CD4-positive, alpha-beta T cell treated with Interferon alpha-2 for 1 hour (primary cell): ENCODE measurements at regions not wholly inside any gene's neighbourhood (a gene's known extent, or its start where the extent isn't known, plus 50 kb on each side); places are given as distances from the start of the nearest gene placed in this dataset.
"Not testable (repeated sequence)": the region's sequence is repeated elsewhere in the genome, so short reads cannot be mapped to it uniquely, and the experiment has no call there.

Source experiments
- DNase-seq, 2 donors: peaks; one replicate each; pipeline ENCODE4 v3.0.0-alpha.2; 2020 to 2022

DNA sequence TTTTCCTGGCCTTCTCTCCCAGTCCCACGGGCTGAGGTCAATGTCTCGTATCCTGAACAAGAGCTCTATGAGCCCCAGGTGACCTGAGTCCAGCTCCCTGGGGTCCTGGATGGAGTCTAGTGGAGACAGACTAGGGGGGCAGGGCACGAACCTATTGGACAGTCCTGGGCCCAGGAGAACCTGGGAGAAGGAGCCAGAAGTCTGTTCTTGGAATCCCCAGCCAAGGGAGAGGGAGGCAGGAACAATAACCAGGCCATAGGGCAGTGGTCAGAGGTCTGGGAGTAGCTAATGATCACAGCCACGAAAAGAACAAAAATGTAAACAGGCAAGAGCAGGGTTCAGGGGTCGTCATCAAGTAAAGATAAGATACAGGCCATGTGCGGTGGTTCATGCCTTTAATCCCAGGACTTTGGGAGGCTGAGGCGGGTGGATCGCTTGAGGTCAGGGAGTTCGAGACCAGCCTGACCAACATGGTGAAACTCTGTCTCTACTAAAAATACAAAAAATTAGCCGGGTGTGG, 60.8 kb downstream of the COPRS start:
- DNase-seq: no peak

DNA sequence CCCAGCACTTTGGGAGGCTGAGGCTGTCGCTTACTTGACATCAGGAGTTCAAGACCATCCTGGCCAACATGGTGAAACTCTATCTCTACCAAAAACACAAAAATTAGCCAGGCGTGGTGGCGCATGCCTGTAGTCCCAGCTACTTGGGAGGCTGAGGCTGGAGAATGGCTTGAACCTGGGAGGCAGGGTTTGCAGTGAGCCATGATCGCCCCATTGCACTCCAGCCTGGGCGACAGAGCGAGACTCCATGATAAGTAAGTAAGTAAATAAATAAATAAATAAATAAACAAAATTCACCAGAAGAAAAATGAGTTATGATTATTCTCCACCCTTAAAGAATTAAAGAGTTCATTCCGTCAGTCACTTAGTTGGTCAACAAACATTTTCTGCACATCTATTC, 63.1 kb downstream of the COPRS start:
- DNase-seq: not testable (repeated sequence)

DNA sequence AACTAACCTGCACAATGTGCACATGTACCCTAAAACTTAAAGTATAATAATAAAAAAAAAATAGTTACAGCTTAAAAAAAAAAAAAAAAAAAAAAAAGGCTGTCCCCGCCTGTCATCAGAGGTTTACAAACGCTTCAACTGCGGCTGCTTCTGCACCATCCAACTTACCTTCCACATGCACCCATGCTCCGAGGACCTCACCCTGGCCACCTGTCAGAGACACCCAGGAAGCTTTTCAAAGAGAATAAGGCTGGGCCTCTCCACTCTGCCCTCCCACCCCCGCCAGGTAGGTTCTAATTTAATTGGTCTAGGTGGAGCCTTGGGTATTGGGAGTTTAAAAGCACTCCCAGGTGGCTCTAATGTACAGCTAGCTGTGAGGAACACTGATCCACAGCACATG, 64.9 kb downstream of the COPRS start:
- no peak for DNase-seq

GRCh38 chr17:31793634-31794033, 65.4 kb downstream of the COPRS start:
- not testable (repeated sequence) for DNase-seq

DNA sequence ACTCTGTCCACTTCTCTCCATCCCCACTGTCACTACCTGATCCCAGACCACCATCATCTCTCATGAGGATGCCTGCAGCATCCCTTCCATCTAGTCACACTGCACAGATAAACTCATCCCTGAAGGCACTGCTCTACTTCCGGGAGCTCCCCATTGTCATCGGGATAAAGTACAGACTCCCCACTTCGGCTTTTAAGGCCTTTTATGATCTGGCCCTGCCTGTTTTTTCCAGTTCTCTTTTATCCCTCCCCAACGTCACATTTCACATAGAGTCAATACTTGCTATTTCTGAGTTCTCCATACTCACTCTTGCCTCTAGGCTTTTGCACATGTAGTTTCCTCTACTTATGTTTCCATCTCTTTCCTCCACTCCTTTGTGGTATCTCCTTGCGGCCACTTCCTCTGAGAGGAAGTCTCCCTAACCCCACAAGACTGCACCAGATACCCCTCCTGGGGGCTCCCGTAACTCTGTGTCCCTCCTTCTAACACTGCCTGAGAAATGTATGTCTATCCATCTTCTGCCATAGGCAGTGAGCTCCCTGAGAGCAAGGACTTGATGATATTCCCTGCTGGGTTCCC, 66.9 kb downstream of the COPRS start:
- DNase-seq: no peak

DNA sequence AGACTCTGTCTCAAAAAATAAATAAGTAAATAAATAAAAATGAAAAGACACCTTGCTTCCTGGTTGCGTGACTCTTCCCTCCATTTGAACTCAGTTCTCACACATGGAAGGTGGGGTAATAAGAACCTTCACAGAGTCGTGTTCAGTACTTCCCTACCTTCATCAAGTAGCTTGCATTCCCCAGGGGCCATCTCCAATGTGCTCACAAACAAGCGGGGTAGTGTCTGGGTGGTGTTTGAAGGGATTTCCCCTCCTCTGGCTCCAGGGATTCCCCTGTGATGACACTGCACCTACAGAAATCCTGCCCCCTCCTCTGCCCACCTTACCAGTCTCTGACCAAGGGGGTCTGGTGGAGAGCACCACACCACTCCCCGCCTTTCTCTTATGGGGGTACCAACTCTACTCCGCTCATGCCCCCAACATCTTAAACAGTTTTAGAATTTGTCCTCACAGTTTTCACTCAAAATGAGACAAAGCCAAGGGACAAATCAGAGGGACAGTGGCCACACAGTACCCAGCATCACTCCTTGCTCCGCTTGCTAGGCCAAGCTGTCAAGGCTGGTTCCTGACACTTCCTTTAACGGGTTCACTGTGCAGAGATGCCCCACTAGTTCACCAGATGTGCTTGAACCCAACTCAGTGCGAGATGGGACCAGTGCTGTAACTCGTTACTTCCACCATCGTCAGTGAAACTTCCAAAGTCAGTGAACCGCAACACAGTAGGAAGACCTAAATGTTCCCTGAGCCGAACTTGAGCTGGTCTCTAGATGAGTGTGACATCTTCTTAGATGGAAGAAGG, 69.1 kb downstream of the COPRS start:
- no peak for DNase-seq

- no peak for DNase-seq
Measured at GRCh38 chr17:31788956-31789355, 70.1 kb downstream of the COPRS start.

- no peak for DNase-seq
Measured at GRCh38 chr17:31788571-31788946, 70.5 kb downstream of the COPRS start.

DNA sequence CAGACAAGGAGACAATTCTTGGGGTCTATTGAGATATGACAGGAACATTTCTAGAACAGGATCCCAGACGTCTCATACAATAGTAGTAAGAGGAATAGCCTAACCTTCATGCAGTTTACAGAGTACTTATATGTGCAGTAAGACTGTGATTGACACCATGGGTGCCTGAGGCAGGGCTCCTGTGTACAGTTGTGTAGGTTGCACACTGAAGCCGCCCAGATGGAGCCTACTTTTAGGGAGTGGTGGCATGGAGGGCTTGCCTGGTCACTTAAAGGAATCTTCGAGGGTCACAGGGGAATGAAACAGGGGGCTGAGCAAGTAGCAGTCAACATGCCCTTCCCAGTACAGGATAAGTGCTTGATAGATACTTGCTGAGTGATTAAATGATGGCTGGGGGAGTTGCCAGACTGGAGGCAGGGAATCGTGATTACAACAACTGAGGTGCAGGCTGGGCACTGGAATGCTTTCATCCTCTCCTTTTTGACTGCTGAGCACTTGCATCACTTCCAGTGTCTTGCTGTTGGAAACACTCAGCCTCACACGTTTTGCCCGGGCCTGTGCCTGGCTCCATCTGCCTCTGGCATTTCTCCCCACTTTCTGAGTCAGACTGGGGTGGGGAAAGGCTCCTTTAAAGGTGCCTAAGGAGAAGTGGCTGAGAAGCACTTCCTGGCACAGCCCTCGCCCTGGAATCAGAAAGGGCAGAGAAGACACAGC, 71.0 kb downstream of the COPRS start:
- DNase-seq: no peak

DNA sequence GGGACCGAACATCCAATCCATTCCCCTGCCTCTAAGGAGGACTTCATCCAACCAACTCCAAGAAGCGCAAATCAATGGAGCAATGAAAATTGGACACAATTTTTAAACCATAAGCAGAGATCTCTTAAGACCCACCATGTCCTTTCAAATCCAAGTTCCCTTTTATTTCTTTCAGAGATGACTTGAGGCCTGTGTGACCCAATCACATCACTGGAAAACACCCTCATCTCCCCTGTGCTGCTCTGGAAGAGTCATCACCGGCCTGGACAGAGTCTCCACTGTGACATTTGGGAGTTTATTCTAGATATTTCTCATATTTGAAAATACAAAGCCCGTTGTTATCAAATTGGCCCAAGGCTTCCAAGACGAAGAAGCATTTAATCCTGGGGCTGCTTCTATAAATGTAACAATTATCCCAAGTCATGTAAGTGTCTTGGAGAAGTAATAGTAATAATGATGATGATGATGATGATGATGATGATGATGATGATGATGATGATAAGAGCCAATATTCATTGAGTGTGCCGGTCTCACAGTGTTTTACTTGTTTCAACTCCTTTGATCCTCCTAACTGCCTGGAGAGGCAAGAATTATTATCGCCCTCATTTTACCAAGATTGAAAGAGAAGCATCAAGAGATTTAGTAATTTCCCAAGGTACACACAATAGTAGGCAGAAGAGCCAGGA, 72.1 kb downstream of the COPRS start:
- DNase-seq: no peak

DNA sequence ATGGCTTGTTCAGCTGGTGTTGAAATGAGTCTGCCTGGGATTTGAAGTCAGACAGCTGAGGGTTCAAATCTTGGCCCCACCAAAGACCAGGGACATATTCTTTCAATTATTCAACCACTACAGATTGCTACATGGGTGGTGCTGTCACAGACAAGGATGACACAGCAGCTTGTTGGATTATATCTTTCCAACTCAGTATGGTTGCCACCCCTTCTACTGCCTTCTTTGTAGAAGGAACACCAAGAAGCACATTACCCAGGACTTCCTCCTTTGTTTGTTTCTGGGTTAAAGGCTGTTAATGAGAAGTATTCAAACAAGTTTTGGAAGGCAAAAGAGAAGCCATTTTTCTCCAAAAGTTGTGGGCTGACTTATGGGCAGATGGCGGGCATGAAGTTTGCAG, 78.6 kb downstream of the COPRS start:
- no peak for DNase-seq

DNA sequence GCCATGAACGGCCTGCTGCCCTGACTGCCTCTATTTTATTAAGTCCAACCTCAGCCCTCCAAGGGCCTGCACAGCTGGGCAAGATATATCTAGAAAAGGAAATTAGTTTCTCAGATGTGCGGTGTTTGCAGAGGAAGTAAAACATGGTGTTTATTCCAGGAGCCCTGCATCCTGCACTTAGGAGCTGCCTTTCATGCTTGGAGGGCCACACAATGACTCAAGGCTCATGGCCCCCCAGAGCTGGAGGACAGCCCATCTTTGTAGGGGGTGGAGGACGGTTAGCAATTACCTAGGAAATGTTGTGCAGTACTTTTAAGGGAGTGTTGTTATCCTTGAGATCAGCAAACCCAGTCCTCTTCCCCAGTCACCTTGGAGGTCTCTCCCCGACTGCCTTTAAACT, 80.5 kb downstream of the COPRS start:
- no peak for DNase-seq

GRCh38 chr17:31771328-31771727, 87.7 kb downstream of the COPRS start:
- DNase-seq: not testable (repeated sequence)

DNA sequence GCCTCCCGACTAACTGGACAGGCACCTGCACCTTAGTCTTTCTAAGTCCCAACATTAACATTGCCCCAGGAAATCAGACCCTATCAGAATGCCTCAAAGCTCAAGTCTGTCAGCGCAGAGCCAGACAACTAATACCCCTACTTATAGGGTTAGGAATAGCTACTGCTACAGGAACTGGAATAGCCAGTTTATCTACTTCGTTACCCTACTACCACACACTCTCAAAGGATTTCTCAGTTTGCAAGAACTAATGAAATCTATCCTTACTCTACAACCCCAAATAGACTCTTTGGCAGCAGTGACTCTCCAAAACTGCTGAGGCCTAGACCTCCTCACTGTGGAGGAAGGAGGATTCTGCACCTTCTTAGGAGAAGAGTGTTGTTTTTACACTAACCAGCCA, 88.5 kb downstream of the COPRS start:
- not testable (repeated sequence) for DNase-seq

DNA sequence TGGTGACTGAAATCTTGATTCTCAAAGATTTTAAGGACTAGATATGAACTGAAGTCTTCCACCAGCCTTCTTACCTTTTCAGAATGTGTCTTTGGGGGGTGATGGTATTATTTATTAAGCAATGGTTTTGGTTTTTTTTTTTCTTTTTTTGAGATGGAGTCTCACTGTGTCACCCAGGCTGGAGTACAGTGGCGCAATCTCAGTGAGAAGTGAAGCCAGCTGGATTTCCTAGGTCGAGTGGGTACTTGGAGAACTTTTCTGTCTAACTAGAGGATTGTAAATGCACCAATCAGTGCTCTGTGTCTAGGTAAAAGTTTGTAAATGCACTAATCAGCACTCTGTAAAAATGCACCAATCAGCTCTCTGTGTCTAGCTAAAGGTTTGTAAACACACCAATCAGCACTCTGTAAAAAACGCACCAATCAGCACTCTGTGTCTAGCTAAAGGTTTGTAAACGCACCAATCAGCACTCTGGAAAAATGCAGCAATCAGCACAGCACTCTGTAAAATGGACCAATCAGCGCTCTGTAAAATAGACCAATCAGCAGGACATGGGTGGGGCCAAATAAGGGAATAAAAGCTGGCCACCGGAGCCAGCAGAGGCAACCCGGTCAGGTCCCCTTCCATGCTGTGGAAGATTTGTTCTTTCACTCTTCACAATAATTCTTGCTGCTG, 97.1 kb downstream of the COPRS start:
- DNase-seq: not testable (repeated sequence)

DNA sequence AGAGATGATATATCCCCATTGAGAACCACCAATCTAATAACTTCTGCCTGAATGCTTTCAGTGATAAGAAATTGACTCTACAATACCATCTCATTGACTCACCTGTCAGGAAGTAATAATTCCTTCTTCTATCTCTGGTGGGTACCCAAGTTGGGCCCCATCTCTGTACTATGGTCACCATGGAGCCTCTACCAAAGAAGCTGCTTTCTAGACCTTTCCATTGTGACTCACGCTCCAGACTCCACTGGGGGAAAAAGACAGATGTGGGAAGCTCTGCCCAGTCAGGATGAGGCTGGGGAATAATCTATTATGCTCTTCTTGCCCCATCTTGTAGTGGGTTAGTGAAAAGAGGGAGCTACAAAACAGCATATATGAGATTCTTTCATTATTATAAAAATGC, 100.4 kb downstream of the COPRS start:
- DNase-seq: no peak

DNA sequence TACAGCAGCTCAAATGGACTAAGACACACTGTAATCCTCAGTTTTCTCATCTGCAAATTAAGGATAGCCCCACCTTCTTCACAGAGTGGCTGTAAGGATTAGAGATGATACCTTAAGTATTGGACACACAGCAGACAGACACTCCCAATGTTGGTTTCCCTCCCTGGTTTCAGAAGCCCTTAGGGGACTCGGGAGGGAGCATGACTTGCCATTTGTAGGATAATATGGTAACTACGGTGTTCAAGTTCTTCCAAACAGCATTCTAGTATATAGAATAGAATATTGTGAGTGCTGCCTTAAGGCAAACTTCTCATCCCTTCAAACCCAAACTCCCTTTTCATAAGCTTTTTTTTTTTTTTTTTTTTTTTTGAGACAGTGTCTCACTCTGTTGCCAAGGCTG, 101.9 kb downstream of the COPRS start:
- no peak for DNase-seq

DNA sequence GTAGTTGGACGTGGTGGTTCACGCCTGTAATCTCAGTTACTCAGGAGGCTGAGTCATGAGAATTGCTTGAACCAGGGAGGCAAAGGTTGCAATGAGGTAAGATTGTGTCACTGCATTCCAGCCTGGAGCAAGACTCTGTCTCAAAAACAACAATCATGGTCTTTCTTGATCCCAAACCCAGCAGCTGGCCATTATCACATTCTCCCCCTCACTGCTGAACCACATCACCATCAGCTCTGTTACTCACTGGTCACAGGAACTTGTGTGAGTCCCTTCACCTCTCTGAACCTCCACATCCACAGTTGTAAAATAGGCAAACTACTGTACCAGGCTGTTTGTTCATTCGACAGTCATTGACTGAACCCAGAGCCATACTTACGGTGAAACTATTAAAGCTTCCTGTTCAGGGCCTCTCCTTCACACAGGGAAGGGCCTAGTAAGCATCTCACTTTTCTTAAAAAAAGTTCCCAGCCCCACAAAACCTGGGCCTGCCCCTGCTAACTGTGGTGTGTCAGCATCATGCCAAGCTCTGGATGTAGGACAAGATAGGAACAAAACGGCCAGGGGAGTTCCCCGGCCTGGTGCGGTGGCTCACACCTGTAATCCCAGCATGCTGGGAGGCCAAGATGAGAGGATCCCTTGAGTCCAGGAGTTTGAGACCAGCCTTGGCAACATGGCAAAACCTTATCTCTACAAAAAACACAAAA, 104.7 kb downstream of the COPRS start:
- no peak for DNase-seq

DNA sequence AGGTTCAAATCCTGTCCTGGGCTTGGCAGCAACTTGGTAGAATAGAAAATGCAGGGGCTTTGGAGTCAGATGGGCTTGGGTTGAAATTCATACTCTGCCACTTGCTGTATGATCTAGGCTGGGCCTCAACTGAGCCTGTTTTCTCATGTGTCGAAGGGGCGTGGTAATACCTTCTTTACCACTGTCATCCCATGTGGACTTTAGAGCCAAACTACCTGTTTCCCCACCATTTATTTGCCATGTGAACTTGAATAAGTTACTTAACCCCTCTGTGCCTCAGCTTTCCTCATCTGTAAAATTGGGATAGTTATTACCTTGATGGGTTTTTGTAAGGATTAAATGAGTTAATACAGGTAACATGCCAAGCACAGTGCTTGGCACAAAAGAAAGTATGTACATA, 106.0 kb downstream of the COPRS start:
- DNase-seq: no peak

GRCh38 chr17:31752584-31752983, 106.5 kb downstream of the COPRS start:
- DNase-seq: no peak

- DNase-seq: no peak
Measured at GRCh38 chr17:31750578-31750977, 108.5 kb downstream of the COPRS start.

DNA sequence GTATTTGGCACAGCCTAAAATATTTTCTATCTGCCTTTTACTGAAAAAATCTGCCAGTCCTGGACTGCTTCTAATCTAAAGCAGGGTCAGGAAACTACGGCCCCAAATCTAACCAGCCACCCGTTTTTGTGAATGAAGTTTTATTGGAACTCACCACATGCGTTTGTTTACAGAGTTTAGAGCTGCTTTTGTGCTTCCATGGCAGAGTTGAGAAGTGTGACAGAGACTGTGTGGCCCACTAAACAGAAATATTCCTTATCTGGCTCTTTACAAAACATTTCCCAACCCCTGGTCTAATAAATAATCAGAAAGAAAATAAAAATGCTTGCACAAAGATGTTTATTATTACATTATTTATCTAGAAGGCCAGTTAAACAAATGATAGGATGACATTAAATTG, 110.2 kb downstream of the COPRS start:
- DNase-seq: no peak
